Mammary epithelial cell (primary cell): ENCODE measurements at regions not wholly inside any gene's neighbourhood (a gene's known extent, or its start where the extent isn't known, plus 50 kb on each side); places are given as distances from the start of the nearest gene placed in this dataset.

Source experiments
- EZH2 ChIP-seq: IDR thresholded peaks from 2 replicates; pipeline ENCODE4 v1.6.1; 2012; ENCODE audit warnings: low read length, inconsistent platforms, borderline replicate concordance
- TF ChIP-seq, protein P1 (sequence below), 2 donors: IDR thresholded peaks in 1 of 2; conservative IDR thresholded peaks in 1 of 2; 2 replicates each; pipeline ENCODE4 v1.5.1; 2011 to 2012; ENCODE audit warnings: inconsistent platforms in 2 of 2, low read length in 2 of 2, mild to moderate bottlenecking in 2 of 2, control low read depth in 1 of 2, low read depth in 1 of 2; ENCODE audit not compliant: insufficient read depth in 1 of 2; ENCODE audit errors: extremely low read depth in 1 of 2

DNA sequence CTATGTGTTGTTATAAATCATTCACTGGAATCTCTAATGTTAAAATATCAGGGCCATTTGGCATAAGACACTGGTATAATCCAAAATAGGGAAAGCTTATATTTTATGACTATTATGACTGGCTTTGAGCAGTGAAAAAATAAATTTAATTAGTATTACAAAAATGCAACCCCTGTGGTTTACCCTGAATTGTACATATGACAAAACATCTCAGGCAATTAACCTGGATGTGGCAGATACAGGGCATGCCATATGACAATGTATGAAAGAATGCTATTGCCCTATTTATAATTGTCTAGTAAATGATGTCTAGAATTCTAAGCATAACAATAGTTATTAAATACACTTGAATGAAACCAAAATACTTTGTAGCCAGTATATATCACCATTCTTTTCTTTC is 532.5 kb upstream of the ADGRL4 start:
- TF ChIP-seq, protein P1, sequence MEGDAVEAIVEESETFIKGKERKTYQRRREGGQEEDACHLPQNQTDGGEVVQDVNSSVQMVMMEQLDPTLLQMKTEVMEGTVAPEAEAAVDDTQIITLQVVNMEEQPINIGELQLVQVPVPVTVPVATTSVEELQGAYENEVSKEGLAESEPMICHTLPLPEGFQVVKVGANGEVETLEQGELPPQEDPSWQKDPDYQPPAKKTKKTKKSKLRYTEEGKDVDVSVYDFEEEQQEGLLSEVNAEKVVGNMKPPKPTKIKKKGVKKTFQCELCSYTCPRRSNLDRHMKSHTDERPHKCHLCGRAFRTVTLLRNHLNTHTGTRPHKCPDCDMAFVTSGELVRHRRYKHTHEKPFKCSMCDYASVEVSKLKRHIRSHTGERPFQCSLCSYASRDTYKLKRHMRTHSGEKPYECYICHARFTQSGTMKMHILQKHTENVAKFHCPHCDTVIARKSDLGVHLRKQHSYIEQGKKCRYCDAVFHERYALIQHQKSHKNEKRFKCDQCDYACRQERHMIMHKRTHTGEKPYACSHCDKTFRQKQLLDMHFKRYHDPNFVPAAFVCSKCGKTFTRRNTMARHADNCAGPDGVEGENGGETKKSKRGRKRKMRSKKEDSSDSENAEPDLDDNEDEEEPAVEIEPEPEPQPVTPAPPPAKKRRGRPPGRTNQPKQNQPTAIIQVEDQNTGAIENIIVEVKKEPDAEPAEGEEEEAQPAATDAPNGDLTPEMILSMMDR (conservative IDR thresholded peaks at IDR 0.05 in 1 of 2, IDR thresholded peaks at IDR 0.05 in 1 of 2; ENCODE audit: extremely low read depth in 1 of 2, insufficient read depth in 1 of 2, low read depth in 1 of 2, low read length in 2 of 2), result no peak
- no peak for TF ChIP-seq EZH2
